Sciatic nerve (tissue), 2 donors: ENCODE measurements at regions not wholly inside any gene's neighbourhood (a gene's known extent, or its start where the extent isn't known, plus 50 kb on each side); places are given as distances from the start of the nearest gene placed in this dataset.
"Not testable (repeated sequence)": the region's sequence is repeated elsewhere in the genome, so short reads cannot be mapped to it uniquely, and the experiment has no call there.

ENCODE experiments used
- ATAC-seq: fragments of 200-7000 bp; cut with Tn5 transposase; one replicate; pipeline ENCODE4 v1.9.1; 2020; ENCODE audit warnings: mild to moderate bottlenecking, moderate library complexity
- DNase-seq: peaks from one replicate; pipeline ENCODE4 v3.0.0-alpha.2; 2020; ENCODE audit warnings: low spot score
- intact Hi-C: fragments of 100-400 bp; cut with DNase I; formaldehyde crosslinking; loops from one replicate; pipeline ENCODE4 v1.14.2; 2022
- donor health status: DM: no; HTN: no; CAD: no.
- donor health status: DM: no; HTN: no; CAD: no.

DNA sequence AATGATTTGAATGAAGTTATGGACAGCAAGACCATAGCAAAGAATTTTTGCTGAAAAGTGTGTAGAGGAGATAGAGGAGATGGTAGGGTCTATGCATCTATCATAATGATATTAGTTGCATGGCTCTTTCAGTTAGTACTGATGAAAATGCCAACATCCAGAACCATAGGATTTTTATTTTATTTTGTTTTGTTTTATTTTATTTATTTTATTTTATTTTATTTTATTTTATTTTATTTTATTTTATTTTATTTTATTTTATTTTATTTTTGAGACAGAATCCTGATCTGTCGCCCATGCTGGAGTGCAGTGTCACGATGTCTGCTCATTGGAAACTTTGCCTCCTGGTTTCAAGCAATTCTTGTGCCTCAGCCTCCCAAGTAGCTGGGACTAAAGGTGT is 1021.1 kb upstream of the ZEB2 start:
- intact Hi-C loops: no loop called here
- ATAC-seq (no peak), DNase-seq (no peak)

DNA sequence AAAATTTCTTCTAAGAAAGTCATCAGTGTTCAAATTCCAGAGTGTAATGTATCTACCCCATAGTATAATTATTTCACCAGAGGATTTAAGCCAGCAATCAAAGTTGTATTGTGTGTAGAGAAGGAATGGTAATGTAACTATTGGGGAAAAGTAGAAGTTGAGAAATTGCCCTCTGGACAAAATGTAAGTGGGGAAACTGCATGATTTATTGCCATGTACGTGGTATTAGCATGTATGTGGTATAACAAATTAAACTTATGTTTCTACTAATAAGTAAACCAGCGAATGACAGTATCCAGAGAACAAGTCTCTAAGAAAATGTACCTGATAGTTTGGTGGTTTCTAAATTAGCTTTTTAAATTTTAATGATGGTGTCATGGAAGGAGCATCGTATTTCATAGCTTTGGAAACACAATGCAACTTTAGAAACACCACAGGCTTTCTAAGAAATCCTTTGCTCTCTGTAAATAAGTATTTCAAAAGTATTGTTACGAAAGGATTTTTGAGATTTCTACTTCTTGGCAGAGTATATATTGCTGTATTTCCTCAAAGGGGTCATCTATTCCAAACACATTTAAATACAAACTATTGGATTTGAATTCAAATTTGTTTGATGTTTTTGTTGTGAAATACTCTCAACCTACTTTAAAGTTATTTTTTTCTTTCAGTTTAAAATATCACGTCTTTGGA is 1018.9 kb upstream of the ZEB2 start:
- DNase-seq (no peak), ATAC-seq (peak; percentile 75)
- intact Hi-C loops: no loop called here

- intact Hi-C loops: no loop called here
- DNase-seq: no peak
- ATAC-seq: no peak
Observed at GRCh38 chr2:145530653-145531052, 1010.7 kb upstream of the ZEB2 start.

- intact Hi-C loops: no loop called here
- no peak for DNase-seq
- ATAC-seq: no peak
Observed at GRCh38 chr2:145524836-145525235, 1004.9 kb upstream of the ZEB2 start.

DNA sequence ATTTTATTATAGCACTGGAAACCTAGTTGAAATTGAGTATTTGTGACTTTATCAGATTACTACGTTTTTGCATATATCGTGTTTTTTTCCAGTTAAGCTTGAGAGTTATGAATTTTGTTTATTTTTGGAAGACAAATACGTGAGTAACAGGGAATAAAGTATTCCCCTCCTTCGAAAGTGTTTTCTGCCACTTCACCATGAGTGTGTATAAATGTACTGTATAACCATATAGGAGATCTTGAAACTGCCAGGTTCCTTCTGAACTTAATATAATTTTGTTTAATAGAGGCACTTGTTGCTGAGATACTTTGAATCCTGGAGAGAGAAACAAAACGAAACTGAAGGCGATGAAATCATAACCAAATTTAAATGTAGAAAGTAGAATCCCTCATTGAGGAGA is 1004.4 kb upstream of the ZEB2 start:
- no peak for ATAC-seq
- intact Hi-C loops: no loop called here
- no peak for DNase-seq

GRCh38 chr2:145519254-145519653 is 999.3 kb upstream of the ZEB2 start:
- DNase-seq, ATAC-seq, intact Hi-C loops: not testable (repeated sequence)

- intact Hi-C loops: no loop called here
- no peak for DNase-seq
- ATAC-seq: no peak
Observed at GRCh38 chr2:145511946-145512345, 992.0 kb upstream of the ZEB2 start.

GRCh38 chr2:145503511-145503910 is 983.6 kb upstream of the ZEB2 start:
- DNase-seq (no peak), ATAC-seq (no peak)
- intact Hi-C loops: no loop called here

DNA sequence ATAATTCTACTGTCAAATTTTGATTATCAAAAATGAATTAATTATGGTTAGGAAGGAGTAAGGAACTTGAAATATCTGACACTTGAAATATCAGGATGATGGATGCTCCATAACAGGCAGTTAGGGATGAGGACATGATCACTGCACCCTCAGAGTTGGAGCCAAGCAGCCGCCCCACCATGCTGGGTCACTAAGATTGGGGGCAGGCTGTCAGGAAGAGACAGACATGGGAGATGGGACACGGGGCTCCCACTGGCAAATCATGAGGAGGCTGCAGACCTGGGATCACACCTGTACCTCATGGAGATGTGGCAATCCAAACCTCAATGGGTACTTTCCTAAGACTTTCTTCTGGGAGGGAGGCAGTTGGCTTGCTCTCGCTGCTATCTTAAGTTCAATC is 982.0 kb upstream of the ZEB2 start:
- intact Hi-C loops: no loop called here
- ATAC-seq (no peak), DNase-seq (no peak)

GRCh38 chr2:145495590-145495989 is 975.7 kb upstream of the ZEB2 start:
- intact Hi-C loops: no loop called here
- DNase-seq: no peak
- ATAC-seq: no peak

- intact Hi-C loops: no loop called here
- ATAC-seq: no peak
- DNase-seq: no peak
Observed at GRCh38 chr2:145494441-145494840, 974.5 kb upstream of the ZEB2 start.

GRCh38 chr2:145488571-145488970 is 968.7 kb upstream of the ZEB2 start:
- no peak for DNase-seq
- no peak for ATAC-seq
- intact Hi-C loops: no loop called here

DNA sequence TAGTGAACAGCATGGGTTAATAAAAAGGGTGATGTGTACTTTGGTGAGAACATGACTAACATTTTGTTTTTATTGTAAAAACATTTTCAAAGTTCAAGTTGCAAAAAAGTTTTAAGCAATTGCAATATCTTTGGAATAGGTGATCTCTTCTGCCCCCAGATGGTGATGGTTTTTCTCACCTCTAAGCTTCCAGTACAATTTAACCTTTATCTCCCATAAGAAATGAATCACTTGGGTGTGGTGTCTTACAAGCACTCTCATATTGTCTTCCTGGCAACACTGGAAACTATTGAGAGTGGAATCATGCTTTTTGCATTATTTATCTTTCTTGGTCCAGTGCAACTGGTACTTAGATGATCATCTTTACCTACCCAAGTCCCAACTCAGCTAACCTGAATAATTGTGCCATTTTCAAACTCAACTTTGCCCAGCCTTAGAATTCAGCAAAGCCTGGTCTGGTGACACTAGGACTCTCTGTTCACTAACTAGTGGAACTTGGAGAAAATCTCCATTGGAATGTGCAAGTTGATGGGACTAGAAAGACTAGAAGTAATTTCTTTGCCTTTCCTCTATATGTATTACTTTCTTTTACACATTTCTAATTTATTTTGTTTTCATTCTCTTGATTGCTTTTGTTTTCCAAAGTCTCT is 964.7 kb upstream of the ZEB2 start:
- intact Hi-C loops: no loop called here
- ATAC-seq: peak; percentile 67
- DNase-seq: no peak

- DNase-seq: no peak
- intact Hi-C loops: no loop called here
- no peak for ATAC-seq
Observed at GRCh38 chr2:145483854-145484253, 963.9 kb upstream of the ZEB2 start.

DNA sequence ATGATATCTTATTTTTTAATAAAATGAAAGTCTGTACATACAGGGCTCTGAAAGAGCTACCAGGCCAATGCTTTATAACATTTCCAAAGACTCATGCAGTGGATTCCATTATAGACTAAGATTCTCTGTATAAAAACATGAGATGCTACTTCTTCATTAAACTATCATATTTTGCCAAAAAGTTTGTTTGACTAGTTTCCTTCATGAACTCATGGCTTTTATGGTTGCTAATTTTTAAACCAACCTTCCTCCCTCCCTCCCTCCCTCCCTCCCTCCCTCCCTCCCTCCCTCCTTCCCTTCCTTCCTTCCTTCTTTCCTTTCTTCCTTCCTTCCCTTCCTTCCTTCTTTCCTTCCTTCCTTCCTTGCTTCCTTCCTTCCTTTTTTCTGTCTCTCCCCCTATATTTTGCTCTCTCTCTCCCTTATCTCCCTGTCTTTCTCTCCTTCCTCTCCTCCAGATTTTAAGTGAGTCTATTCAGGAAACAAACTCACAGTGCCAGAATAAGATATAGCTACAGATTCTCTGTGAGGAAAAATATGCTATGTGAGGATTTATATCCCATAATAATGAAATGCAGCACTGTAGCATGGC is 961.5 kb upstream of the ZEB2 start:
- no peak for DNase-seq
- intact Hi-C loops: no loop called here
- ATAC-seq: no peak

GRCh38 chr2:145464866-145465265 is 944.9 kb upstream of the ZEB2 start:
- ATAC-seq (no peak), DNase-seq (no peak)
- intact Hi-C loops: no loop called here

- ATAC-seq (no peak), DNase-seq (no peak)
- intact Hi-C loops: no loop called here
Observed at GRCh38 chr2:145460112-145460511, 940.2 kb upstream of the ZEB2 start.

- intact Hi-C loops: no loop called here
- ATAC-seq: no peak
- DNase-seq: no peak
Observed at GRCh38 chr2:145431181-145431951, 911.4 kb upstream of the ZEB2 start.

- intact Hi-C loops: no loop called here
- no peak for ATAC-seq
Observed at GRCh38 chr2:145423809-145424208, 903.9 kb upstream of the ZEB2 start.

DNA sequence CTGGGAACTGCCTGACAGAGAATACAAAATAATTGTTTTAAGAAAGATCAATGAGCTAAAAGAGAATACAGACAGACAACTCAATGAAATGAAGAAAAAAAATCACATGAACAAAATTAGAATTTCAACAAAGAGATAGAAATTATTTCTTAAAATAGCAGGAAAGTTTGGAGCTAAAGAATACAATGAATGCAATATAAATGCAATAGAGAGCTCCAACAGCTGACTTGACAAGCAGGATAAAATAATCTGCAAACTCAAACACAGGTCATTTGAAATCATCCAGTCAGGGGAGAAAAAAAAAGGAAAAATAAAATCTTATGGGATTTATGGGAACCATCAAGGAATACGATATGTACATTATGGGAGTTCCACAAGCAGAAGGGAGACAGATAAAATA is 902.7 kb upstream of the ZEB2 start:
- no peak for ATAC-seq
- intact Hi-C loops: no loop called here
- no peak for DNase-seq

More at GRCh38 chr2:145423809-145424208, 903.9 kb upstream of the ZEB2 start:
- no peak for DNase-seq
